Activated T-cell treated with anti-CD3 and anti-CD28 coated beads for 4 hours (primary cell): ENCODE measurements at regions not wholly inside any gene's neighbourhood (a gene's known extent, or its start where the extent isn't known, plus 50 kb on each side); places are given as distances from the start of the nearest gene placed in this dataset.
"Not testable (repeated sequence)": the region's sequence is repeated elsewhere in the genome, so short reads cannot be mapped to it uniquely, and the experiment has no call there.

Experiments
- DNase-seq: peaks from one replicate; pipeline ENCODE4 v3.0.0-alpha.2; 2020

DNA sequence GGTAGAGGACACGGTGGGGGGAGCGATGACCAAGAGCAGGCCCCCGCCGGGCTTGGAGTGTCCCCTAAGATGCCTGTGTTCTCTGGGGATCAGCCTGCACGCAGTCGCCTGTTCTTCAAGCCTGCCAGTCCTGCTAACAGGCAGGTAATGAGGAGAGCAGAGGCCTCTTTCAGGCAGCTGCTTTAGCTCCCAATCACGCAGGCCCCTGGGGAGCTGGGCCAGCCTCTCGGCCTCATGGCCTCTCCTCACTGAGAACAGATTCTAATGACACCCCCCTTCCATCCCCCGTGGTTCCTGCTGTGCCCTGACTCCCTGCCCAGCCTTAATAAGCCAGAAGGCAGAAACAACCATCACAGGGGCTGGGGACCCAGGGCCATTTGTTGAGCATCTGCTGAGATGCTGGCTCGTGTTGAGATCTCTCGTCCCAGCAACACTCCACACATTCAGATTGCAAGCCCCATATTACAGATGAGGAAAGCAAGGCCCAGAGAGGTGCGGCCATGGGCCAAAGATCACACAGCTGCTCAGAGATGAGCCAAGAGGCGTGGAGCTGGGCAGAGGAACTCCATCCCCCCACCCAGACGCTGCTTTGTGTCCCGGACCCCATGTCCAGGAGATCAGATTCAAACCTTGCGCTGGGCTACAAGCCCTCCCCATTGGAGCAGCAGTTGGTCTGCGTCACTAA, 71.6 kb upstream of the CASZ1 start:
- DNase-seq = no peak

- no peak for DNase-seq
Measured at GRCh38 chr1:10868599-10868965, 72.1 kb upstream of the CASZ1 start.

GRCh38 chr1:10869933-10870332, 73.5 kb upstream of the CASZ1 start:
- no peak for DNase-seq

GRCh38 chr1:10870493-10871096, 74.1 kb upstream of the CASZ1 start:
- no peak for DNase-seq

- DNase-seq = no peak
Measured at GRCh38 chr1:10873189-10873588, 76.7 kb upstream of the CASZ1 start.

- no peak for DNase-seq
Measured at GRCh38 chr1:10874351-10874750, 77.9 kb upstream of the CASZ1 start.

DNA sequence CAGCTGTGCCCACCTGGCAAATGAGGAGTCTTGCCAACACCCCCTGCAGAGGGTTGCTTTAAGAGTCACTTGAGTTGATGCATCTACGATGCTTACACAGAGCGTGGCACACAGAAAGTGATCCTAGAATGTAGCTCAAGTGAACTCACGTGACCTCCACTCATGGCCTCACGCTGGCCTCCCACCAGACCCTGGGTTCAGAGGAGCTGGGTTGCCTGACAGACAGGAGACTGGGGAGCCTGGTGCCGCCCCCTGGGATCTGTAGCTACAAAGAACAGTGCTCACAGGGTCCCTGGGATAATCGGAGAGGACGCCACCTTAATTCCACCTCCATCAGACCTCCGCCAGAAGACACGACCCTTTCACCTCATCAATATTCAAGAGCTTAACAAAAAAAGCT, 81.4 kb upstream of the CASZ1 start:
- no peak for DNase-seq

DNA sequence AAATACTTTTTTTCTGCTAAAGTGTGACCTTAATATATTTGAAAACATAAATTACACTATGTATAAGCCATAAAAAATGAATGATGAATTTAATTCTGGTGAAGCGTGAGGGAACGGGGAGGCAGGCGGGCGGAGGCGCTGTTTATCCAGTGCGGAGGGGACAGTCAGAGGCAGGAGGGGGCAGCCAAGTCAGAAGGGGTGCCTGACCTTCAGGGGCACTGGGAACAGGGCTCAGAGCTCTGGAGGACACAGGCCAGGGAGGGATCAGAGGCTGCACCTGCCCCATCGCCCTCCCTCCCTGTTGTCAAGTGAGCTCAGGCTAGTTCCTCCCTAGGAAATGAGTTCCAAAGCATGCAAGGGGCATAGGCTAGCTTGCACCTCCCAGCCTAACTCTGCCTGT, 82.0 kb upstream of the CASZ1 start:
- no peak for DNase-seq

DNA sequence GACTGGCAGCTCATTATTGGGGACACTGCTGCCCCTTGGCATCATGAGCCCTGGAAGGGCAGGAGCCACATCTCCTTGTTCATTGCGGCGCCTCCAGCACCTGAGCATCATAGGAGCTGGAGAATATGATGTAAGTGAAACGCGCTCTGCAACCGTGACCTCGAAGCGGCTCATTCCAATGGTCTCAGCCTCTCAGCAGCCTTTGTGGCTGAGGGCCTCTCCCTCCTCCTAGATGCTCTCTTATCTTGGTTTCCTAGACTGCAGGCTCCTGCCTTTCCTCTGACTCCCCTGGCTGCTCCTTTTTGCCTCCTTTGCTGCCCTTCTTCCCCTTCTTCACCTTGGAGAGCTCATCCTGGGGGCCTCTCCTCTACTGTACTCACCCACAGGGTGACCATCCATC, 83.6 kb upstream of the CASZ1 start:
- DNase-seq = no peak

- no peak for DNase-seq
Measured at GRCh38 chr1:10881046-10881445, 84.6 kb upstream of the CASZ1 start.

DNA sequence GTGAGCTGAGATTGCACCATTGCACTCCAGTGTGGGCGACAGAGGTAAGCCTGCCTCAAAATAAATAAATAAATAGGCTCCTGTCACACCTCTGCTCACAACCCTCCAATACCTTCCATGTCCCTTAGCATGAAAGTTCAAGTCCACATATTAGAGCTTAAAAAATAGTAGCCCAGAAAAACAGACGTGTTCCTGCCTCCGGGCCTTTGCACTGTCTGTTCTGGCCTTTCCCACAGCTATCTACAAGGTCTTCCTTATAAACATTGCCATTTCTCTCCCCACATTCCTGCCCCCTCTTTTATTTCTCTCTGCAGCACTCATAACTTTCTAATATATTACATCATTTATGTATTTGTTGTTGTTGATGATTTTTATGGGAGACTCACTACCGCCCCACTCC, 85.6 kb upstream of the CASZ1 start:
- no peak for DNase-seq

DNA sequence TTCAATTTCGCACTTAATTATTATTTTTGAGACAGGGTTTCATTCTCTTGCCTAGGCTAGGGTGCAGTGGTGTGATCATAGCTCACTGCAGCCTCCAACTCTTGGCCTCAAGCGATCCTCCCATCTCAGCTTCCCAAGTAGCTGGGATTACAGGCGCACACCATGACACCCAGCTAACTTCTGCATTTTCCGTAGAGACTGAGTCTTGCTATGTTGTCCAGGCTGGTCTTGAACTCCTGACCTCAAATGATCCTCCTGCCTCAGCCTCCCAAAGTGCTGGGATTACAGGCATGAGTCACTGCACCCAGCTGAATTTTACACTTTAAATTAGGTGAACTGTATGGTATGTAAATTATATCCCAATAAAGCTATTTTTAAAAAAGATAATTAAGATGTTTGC, 90.6 kb upstream of the CASZ1 start:
- not testable (repeated sequence) for DNase-seq

DNA sequence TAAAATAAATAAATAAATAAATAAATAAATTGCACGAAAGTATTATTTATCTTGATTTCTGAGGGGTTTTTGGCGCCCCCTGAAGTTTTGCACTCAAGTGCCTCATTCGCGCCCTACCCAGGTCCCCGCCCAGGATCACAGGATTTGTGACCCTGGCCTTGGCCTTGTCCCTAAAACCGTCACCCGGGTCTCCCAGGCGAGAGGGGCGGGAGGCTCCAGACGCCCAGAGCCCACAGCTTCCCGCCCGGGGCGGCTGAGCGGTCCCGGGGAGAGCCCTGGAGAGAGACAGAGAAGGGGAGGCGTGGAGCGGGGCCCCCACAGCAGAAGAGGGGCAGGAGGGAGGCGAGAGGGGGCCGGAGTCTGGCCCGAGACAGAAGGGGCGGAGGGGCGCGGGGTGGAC, 91.8 kb upstream of the CASZ1 start:
- DNase-seq = no peak

GRCh38 chr1:10888791-10889649, 92.6 kb upstream of the CASZ1 start:
- DNase-seq = no peak

DNA sequence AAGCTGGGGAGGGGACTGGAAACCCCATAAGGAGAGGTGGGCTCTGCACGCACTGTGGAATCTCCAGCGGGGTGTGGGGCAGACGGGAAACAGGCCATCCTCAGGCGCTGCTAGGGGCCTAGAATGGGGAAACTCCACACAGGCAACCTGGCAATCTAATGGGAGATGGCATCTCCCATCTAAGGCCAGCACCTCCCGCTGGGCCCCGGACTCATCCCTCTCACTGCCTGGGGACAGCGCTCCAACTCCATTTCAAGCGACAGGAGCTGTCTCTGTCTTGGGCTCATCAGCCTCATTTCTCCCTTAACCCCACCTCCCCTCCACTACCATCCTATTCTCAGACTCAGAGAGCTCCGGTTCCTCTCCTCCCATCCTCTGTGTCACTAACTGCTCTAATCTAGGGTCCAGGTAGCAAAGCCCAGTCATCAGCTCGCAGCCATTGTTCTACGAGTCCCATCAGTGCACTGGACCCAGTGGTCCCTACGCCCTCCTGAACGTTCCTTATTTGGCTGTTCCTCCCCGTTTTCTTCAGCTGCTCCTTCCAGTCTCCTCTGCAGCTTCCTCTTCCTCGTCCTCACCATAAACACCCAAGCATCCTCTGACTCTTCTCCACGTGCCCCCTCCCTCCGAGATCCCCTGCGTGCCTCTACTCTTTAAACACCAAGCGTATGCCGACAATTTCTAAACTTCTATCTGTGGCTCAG, 93.4 kb upstream of the CASZ1 start:
- no peak for DNase-seq

GRCh38 chr1:10890491-10891071, 94.1 kb upstream of the CASZ1 start:
- DNase-seq = no peak

GRCh38 chr1:10891091-10891490, 94.6 kb upstream of the CASZ1 start:
- no peak for DNase-seq

GRCh38 chr1:10892138-10893065, 96.0 kb upstream of the CASZ1 start:
- no peak for DNase-seq

DNA sequence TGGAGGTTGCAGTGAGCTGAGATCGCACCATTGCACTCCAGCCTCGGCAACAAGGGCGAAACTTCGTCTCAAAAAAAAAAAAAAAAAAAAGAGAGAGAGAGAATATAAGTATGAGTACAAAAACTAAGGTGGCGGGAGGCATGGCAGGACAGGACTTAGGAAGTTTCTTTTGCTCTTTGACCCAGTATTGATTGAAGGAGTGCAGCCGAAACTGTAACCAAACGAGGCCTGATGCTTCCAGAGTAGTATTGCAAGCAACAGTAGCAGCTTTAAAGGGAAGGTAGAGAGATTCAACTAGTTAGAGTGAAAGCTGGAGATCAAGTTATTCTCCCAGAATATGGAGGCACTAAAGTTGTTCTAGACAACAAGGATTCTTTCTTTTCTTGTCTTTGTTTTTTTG, 99.2 kb upstream of the CASZ1 start:
- no peak for DNase-seq

GRCh38 chr1:10896673-10897072, 100.2 kb upstream of the CASZ1 start:
- DNase-seq = no peak

- DNase-seq = no peak
Measured at GRCh38 chr1:10897321-10897980, 101.0 kb upstream of the CASZ1 start.
